ENCODE measurements at regions not wholly inside any gene's neighbourhood (a gene's known extent, or its start where the extent isn't known, plus 50 kb on each side); places are given as distances from the start of the nearest gene placed in this dataset.

DNA sequence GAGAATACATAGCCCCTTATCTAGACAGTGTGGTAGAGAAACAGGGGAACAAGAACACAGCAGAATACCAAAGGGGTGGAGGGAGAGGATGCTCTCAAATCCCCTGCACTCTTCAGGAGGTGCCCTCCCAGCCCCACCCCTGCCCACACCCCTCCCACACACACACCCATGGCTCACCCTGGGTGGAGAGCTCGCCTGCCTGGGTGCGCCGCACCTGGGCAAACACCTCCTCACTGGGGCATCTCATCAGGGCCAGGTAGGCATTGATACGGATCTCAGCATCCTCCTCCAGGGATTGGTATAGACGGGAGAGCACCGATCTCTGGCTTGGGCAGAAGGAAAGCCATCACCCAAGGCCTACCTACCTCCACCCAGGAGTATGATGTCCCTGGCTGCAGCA, 95.2 kb downstream of the LITAF start (continued):
- TF ChIP-seq, protein P1, sequence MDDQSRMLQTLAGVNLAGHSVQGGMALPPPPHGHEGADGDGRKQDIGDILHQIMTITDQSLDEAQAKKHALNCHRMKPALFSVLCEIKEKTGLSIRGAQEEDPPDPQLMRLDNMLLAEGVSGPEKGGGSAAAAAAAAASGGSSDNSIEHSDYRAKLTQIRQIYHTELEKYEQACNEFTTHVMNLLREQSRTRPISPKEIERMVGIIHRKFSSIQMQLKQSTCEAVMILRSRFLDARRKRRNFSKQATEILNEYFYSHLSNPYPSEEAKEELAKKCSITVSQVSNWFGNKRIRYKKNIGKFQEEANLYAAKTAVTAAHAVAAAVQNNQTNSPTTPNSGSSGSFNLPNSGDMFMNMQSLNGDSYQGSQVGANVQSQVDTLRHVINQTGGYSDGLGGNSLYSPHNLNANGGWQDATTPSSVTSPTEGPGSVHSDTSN (CRISPR knock-in tag; IDR thresholded peaks at IDR 0.05; ENCODE audit: borderline replicate concordance) = no peak

DNA sequence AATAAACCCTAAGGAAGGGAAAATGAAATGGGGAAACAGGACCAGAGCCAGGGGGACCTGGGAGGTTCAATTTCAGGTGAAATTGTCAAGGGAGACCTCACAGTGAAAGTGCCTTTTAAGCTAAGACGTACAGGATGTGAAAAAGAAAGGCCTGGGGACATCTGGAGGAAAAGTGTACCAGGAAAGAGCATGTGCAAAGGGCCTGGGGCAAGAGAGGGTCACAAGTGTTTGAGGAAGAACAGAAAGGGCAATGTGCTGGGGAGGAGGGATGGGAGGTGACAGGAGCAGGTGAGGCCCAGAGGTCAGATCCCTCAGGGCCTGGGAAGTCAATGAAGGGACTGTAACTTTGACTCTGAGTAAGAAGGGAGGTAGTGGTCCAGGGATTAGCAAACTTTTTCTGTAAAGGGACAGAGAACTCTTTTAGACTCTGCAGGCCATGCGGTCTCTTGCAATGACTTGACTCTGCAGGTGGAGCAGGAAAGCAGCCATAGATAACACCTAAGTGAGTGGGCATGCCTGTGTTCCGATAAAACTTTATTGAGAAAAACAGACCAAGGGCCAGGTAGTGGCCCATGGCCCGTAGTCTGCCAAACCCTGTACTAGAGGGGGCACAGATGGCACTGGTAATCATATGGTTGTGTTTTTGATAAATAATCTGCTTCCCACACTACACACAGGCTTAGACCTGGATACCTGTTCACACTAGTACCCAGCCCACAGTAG, 93.8 kb downstream of the LITAF start:
- POLR2A ChIA-PET = no interaction called here
- TF ChIP-seq ZMYM3 (CRISPR knock-in tag; IDR thresholded peaks at IDR 0.05) (0 out of 2 replicates have a peak, but pooled peaks have one; percentile 40), SMAD9 (CRISPR knock-in tag; IDR thresholded peaks at IDR 0.05) (no peak), ZNF263 (CRISPR knock-in tag; IDR thresholded peaks at IDR 0.05) (0 out of 2 replicates have a peak, but pooled peaks have one; percentile 40), KDM1A (CRISPR knock-in tag; IDR thresholded peaks at IDR 0.05) (0 out of 2 replicates have a peak, but pooled peaks have one; percentile 48), XRCC5 (optimal IDR thresholded peaks at IDR 0.05; ENCODE audit: low read length) (peak; percentile 22), U2AF2 (IDR thresholded peaks at IDR 0.05; ENCODE audit: low read depth, low read length) (no peak)
- TF ChIP-seq, protein P2, sequence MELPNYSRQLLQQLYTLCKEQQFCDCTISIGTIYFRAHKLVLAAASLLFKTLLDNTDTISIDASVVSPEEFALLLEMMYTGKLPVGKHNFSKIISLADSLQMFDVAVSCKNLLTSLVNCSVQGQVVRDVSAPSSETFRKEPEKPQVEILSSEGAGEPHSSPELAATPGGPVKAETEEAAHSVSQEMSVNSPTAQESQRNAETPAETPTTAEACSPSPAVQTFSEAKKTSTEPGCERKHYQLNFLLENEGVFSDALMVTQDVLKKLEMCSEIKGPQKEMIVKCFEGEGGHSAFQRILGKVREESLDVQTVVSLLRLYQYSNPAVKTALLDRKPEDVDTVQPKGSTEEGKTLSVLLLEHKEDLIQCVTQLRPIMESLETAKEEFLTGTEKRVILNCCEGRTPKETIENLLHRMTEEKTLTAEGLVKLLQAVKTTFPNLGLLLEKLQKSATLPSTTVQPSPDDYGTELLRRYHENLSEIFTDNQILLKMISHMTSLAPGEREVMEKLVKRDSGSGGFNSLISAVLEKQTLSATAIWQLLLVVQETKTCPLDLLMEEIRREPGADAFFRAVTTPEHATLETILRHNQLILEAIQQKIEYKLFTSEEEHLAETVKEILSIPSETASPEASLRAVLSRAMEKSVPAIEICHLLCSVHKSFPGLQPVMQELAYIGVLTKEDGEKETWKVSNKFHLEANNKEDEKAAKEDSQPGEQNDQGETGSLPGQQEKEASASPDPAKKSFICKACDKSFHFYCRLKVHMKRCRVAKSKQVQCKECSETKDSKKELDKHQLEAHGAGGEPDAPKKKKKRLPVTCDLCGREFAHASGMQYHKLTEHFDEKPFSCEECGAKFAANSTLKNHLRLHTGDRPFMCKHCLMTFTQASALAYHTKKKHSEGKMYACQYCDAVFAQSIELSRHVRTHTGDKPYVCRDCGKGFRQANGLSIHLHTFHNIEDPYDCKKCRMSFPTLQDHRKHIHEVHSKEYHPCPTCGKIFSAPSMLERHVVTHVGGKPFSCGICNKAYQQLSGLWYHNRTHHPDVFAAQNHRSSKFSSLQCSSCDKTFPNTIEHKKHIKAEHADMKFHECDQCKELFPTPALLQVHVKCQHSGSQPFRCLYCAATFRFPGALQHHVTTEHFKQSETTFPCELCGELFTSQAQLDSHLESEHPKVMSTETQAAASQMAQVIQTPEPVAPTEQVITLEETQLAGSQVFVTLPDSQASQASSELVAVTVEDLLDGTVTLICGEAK (IDR thresholded peaks at IDR 0.05) = peak; percentile 80
- TF ChIP-seq, protein P2 (CRISPR knock-in tag; IDR thresholded peaks at IDR 0.05) = peak; percentile 99
- in situ Hi-C loops (cut with HindIII; ENCODE audit: extremely low pct_ligation_motif_present, low pct_unique_long_range_greater_than_20kb) = no loop called here
- Histone ChIP-seq H3K79me2 (ENCODE audit: insufficient read depth, low read length) (no peaks in the 10 kb centered on the region), H3K27me3 (ENCODE audit: control insufficient read depth in 1 of 2, insufficient read depth in 2 of 2, low read length in 2 of 2) (no peaks in the 10 kb centered on the region), H3K27ac (ENCODE audit: extremely low read length, insufficient read depth, low read length) (no peak overlapping the region), H3K4me2 (ENCODE audit: low read depth, low read length) (no peak overlapping the region), H3K4me1 (ENCODE audit: insufficient read depth, low read length) (peaks cover 52% of the 10 kb centered on the region), H3K9ac (ENCODE audit: insufficient read depth, low read depth, low read length) (no peak overlapping the region), H2AFZ (ENCODE audit: low read length) (no peak overlapping the region), H4K20me1 (ENCODE audit: insufficient read depth, low read length) (no peaks in the 10 kb centered on the region), H3K36me3 (replicated peaks in 1 of 2; ENCODE audit: control insufficient read depth in 1 of 2, insufficient read depth in 2 of 2, low read length in 2 of 2) (no peaks in the 10 kb centered on the region), H3K9me3 (ENCODE audit: low read length) (no peaks in the 10 kb centered on the region), H3K4me3 (replicated peaks in 1 of 3; ENCODE audit: insufficient read depth in 1 of 3, low read depth in 2 of 3, low read length in 3 of 3) (no peak overlapping the region)
- intact Hi-C loops (cut with micrococcal nuclease; ENCODE audit: unreplicated experiment) = no loop called here
- WGBS (ENCODE audit: low lambda C conversion rate) = 74% methylated on average over 4 of the region's 4 CpGs
- ATAC-seq (no peak), FAIRE-seq (no peak), DNase-seq (ENCODE audit: low spot score) (no peak)
- CTCF ChIA-PET (ENCODE audit: low intra/inter-chr PET ratio, low total read pairs) = no interaction called here
- no TSS peak for BruUV-seq (replicated peaks)

All from HepG2 (cell line).